GM19395 (cell line): ENCODE measurements at regions not wholly inside any gene's neighbourhood (a gene's known extent, or its start where the extent isn't known, plus 50 kb on each side); places are given as distances from the start of the nearest gene placed in this dataset.
"Not testable (repeated sequence)": the region's sequence is repeated elsewhere in the genome, so short reads cannot be mapped to it uniquely, and the experiment has no call there.

Experiments
- ATAC-seq: cut with Tn5 transposase; IDR thresholded peaks from one replicate; pipeline ENCODE4 v1.9.1; 2021; ENCODE audit warnings: mild to moderate bottlenecking, moderate library complexity; ENCODE audit not compliant: unreplicated experiment

DNA sequence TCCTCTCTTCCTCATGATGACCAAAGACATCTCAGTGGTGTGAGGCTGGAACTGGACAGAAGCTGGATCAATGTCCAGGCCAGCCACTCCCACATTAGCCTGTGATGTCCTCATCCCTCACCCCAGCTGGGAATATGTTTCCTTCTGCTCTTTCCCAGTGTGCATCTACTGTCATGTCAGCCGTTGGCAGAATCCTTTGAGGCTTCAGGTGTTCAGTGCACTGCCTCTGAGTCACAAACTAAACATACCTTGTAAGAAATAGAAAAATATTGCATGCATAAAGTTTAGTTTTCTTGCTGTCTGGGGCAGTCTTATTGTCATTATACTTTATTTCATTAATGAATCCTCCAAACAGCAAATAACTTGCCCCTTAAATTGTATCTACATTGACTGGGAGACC lies 161.6 kb upstream of the RASGRP1 start:
- ATAC-seq = no peak

DNA sequence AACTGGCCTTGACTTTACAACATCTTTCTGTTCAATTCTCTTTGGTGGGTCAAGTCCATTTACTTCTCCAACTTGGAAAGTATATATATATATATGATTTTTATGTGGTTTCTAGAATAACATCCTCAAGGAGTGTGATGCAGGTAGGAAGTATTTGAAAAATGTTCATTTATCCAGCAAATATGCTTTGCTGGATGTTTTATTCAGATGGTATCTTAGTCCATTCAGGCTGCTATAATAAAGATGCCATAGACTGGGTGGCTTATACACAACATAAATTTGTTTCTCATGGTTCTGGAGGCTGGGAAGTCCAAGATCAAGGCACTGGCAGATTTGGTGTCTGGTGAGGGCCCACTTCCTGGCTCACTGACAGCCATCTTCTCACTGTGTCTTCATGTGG lies 168.7 kb upstream of the RASGRP1 start:
- ATAC-seq = no peak

DNA sequence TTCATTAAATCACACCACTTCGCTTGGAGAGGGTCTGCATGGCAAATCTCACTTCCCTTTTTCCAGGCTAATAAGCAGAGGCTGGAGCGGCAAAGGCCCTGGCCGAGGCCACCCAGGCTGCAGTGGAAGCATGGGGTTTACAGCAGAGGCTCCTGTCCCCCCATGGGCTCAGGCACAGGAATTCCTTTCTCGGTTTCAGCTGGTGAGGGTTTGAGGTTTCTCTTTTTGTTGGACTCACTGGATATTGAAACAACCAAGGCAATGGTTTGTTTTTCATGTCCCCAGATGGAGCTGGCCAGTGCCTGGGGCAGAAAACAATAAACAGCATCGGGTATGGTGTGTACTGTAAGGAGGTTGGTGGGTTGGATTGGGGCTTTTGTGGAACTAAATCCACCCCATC lies 175.6 kb upstream of the RASGRP1 start:
- no peak for ATAC-seq

DNA sequence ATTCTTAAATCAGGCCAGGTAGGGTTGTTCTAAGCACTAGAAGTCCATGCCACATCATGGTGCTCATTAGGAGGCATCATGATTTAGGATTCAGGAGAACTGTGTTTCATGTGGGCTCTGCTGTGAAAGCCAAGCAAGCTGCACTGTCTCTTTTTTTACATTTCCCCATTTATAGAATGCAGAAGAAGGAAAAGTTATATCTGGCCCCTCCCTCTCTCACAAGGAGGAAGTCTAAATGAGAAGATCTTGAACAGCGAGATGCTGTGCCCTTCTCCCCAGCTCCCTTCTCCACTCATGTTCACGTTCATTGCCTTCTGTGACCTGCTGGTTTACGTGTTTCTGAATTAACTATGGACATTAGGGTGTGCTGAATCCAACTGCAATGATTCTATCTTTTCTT lies 178.5 kb upstream of the RASGRP1 start:
- no peak for ATAC-seq

DNA sequence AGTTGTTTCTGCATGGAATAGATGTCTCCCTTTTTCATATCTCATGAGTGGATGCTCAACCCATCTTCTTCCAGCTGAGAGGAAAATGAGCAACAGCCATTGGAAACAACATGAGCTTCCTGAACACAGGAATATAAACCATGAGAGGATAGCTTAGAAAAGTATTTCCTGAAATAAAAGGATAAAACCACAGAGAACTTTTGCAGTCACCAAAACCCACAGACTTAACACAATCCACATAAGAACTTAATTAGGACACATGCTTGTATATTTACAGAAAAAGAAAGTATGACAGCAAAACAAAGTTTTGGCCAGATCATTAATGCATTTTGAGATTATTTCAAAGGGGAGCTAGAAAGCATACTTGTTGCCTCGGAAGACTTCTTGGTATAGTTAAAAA lies 180.5 kb upstream of the RASGRP1 start:
- no peak for ATAC-seq

DNA sequence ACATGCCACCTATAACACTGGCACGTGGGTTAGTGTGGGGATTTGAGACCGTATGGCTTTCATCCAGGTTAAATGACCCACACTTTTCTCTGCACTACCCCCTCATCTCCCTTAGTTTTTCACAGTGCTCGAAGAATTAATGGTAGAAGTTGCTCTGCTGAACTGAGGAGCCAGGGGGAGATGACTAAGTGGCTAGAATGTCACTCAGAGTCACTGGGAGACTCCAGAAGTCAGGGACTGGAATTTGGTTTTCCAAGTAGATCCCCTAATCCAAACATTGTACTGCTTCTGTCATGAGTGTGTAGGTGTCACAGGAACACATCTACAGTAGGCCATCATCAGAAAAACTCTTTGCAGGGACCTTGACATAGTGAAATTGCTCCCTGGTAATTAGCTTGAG lies 181.0 kb upstream of the RASGRP1 start:
- no peak for ATAC-seq

DNA sequence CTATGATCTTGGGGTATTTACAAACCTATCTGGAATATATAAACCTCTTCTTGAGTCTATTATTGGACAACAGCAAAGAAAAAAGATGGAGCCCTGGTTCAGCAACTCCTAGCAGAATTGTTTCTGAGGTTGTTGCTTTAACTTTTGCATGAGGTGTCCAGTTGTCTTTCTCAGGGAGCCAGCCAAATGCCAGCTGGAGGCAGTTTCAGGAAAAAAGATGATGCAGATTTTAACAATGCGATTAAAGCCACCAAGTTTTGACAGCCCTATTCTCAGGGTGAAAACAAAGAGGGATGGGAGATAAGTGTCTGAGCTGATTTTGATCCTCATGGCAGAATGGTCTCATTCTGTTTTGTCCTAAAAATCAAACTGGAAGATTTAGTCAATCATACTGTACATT lies 181.6 kb upstream of the RASGRP1 start:
- no peak for ATAC-seq

DNA sequence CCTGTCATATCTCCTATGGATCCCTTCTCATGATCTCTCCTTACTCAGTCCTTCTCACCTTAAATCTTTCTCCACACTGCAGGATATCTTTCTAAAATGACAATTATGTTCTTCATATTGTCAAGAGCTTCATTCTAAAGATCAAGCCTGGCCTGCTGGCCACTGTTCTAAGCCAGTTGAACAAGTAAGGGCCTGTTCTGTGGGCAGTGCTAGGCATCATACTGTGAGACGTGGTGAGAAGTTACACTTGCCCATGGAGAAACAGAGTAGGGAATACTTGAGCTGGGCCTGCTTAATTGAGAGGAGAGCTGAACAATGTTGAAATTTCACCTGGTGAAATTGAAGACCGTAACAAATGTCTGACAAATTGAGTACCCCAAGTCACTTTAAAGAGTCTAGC lies 184.1 kb upstream of the RASGRP1 start:
- ATAC-seq = no peak

DNA sequence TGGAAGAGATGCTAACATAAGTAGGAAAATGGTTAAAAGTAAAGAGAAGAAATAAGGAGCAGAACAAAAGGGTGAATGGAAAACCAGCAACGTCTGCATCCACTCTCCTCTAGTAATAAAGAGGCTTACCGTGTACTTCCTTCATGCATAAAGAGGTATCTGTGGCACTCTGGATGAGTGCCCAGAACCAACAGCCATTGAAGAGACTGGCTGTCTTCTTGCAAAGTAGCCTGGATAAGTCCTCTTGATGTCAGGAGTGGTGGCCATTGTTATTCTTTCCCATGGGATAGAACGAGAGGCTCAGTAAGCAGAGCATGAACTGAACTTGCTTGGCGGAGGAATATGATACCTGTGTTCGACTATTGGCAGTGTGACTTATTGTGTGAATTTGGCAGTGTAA lies 186.2 kb upstream of the RASGRP1 start:
- ATAC-seq = no peak

DNA sequence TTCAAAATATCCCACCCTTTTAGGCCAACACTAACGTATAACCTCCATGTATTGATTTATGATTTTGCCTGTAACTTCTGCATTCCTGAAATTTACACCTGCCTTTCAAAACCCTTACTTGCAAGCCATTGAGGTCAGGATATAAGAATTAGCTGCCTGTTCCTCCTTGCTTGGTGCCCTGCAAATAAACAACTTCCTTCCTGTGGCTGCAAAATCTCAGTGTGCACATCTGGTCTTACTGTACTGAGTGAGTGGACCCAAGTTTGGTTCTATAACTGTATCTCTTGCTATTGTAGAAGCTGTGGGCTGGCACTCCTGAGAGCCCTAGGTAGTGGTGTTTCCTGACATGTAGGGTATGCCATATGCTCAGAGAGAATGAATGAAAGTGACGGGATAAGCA lies 191.1 kb upstream of the RASGRP1 start:
- ATAC-seq = no peak

DNA sequence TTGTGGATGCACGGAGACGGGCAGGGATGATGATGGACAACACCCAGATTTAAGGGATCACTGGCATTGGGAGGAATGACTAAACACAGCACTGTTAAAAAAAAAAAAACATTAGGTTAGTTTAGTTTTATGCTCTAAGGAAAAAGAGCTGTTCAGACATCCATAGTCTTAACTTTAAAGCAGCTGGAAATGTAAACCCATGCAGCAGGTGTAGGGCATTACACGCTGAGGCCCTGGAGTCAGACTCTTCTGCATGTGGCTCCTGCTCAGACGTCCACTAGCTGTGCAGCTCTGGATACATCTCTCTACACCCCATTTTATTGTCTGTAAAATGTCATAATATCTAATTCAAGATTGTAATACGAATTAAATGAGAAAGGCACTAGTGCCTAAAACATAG lies 191.8 kb upstream of the RASGRP1 start:
- no peak for ATAC-seq

DNA sequence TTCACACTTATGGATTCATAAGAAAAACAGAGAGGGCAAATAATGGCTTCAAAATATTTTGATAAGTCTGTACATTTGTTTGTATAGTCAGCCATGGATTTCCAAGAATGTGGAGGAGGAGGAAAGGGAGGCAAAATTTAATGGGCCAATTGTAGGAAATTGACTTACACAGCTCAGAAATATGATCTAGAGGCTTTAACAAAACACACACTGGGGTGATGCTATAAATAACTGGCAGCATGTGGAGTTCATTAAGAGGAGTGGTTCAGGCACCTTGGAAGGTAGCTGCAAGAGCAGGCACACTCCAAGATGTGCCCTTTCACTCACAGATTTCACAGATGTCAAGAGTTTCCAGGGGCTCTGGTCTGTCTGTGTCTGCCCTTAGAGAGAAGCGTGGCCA lies 193.4 kb upstream of the RASGRP1 start:
- ATAC-seq = no peak

DNA sequence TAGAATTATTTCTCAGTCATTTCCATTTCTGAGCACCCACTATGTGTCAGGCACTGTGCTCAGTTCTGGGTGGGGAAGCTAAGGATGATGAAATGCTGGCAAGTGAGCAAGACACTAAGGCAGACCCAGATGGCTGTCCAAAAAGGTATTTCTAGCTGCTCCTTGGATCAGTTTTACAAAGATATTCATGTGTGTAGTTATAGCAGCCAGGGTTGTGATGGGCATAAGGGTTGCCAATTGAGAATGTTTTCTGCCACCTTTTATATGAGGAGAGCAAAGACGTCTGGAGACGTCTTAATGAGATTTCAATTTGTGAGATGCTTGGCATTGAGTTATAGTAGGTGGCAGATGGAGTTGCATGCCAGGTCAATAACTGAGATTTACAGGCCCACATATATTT lies 197.1 kb upstream of the RASGRP1 start:
- ATAC-seq = no peak

DNA sequence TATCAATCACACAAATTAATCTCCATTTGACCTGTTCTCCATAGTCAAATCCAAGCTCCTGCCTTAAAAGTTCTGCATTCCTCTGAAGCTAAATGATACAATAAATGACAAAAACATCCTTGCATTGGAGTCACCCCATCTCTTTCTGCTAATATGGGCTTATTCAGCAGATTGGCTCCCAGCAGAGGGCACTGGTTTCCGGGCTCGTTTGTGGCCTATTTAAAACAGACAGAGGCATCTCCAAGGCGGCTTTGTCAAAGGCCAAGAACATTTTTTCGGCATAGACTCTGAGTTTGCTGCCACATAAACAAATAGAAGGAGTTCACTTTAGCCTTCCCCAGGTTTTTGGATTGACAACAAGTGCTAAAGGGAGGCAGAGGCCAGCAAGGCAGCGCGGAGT lies 204.4 kb upstream of the RASGRP1 start:
- ATAC-seq = no peak

DNA sequence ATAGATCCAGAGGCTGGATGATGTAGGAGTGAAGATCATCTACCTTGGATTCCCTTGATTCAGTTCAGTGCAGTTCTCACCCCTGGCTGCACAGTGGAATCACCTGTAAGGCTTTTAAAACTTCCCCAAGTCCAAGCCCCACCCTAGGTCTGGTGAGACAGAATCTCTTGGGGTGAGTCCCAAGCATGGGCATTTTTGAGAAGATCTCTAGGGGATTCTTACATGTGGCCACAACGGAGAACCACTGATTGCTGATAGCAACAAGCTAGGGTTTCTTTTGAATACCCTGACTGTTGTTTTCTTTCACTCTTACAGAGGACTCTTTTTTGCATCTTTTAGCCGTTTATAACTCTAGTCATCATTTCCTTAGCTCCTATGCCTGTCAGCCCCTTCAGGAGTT lies 204.9 kb upstream of the RASGRP1 start:
- ATAC-seq = no peak

DNA sequence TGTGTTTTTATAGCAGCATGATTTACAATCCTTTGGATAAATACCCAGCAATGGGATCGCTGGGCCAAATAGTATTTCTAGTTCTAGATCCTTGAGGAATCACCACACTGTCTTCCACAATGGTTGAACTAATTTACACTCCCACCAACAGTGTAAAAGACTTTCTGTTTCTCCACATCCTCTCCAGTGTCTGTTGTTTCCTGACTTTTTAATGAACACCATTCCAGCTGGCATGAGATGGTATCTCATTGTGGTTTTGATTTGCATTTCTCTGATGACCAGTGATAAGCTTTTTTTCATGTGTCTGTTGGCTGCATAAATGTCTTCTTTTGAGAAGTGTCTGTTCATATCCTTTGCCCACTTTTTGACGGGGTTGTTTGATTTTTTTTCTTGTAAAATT lies 209.5 kb upstream of the RASGRP1 start:
- ATAC-seq = not testable (repeated sequence)

DNA sequence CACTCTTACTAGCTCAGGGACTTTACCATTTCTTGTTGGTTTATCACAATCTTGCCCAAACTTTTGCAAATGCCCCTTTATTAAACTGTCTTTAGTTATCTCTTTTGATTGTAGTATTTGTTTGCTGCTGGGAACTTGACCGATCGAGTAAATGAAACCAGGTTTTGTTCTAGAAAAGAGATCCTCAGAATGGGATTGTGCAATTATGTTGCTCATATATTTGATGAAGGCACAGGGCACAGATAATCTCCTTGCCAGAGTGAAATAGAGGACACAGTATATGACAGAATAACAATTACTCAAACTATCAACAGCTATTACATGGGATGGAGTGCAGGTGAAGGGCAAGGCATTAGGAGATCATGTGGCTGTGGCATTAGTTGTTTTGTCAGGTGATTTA lies 216.6 kb upstream of the RASGRP1 start:
- ATAC-seq = no peak

DNA sequence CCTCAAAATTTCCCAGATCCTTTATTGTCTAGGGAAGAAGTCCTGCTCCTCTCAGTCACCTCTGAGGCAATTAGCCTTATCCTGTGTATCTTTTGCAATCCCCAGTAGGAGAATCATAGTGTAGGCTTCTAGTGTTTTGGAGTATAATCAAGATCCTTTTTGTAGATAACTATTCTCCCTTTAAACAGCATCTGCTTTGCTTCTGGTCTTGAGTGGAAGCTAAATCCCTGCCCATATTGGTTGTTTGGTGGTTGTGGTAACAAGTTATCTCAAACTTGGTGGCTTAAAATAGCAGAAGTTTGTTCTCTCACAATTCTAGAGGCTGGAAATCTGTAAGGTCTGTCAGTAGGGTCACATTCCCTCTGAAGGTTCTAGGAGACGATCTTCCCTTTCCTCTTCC lies 217.5 kb upstream of the RASGRP1 start:
- ATAC-seq = no peak

DNA sequence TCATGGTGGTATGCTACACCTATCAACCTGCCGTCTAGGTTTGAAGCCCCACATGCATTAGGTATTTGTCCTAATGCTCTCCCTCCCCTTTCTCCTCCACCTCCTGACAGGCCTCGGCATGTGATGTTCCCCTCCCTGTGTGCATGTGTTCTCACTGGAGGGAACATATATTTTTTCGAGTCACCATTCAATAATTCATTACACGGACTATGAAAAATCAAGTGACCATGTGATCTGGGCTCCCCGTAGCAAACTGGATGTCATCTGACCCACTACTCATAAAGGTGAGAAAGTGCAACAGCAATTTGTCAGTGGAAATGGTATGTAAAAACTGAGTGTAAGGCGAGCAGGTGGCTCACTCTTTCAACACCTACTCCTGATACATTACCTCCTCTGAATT lies 224.3 kb upstream of the RASGRP1 start:
- ATAC-seq = no peak

DNA sequence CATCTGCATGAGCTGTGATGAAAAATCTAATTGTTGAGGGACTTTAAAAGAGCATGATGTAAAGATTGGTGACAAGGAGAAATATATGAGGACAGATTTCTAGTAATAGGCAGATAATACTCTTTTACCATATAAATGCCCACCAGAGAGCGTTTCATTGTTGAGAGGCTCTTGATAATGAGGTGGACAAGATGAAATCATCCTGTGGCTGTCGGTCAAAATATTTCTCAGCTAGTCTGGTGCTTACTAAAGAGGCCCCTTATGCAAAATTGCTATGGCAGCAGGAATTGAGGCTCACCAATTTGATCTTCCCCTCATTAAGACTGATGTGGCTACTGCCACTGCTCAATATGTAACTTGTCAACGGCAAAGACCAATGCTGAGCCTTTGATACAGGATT lies 225.0 kb upstream of the RASGRP1 start:
- ATAC-seq = no peak

DNA sequence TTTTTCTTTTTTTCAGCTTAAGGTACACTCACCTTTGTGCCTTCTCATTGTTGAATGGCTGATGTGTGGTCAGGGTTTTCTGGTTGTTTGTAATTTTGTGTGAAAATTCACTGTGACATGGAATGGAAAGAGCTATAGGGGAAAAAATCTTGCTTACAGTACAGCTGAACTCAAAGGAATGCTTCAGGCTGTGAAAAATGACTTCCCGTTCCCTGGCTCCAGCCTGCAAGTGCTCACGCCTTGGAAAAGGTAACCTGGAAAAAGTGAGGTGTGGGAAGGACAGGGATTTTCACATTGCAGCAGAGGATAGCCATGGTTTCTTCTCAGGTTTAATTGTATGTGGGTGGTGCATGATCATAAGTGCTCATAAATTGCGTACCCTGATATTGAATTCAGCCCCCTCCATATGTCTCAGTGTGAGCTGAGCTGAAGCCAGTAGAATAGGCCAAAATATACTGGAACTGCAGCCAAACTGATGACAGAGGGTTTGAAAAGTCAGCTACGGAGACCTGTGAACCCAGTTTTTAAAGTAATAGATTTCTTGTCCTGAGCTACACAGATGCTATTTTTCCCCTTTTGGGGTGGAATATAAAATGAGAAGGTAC lies 228.7 kb upstream of the RASGRP1 start:
- no peak for ATAC-seq

DNA sequence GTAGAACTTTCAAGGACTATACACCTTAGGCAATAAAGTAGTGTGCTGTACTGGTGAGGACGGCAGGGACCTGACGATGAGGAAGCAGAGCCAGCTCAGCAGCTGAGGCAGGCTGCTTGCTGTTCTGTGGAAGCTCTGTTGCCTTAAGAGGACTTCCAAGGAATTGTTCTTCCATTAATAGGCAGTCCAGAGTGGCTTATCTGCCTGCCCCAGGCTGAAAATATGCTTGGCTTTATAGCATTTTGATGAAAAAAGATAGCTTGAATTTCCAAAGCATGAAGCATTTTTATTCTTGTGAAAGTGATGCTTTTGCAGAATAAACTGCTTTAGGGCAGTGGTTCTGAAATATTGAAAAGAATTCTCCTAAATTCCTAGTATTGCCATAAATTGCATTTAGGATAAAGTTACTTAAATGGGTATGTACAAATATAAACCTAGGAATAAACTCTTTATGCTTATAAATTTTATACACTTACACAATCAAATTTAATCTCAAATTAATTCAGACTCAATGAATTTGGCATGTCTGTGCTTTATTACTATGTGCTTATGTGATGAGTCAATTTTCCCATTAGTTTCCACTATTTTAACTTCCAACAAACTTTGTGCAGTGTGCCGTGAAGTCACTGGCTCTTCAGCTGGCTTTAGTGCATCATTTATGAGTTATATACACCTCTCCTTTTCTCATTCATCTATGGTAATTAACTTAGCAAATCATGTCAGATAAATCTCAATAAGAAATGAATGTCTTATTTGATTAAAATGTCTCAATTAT lies 231.0 kb upstream of the RASGRP1 start:
- ATAC-seq = no peak

DNA sequence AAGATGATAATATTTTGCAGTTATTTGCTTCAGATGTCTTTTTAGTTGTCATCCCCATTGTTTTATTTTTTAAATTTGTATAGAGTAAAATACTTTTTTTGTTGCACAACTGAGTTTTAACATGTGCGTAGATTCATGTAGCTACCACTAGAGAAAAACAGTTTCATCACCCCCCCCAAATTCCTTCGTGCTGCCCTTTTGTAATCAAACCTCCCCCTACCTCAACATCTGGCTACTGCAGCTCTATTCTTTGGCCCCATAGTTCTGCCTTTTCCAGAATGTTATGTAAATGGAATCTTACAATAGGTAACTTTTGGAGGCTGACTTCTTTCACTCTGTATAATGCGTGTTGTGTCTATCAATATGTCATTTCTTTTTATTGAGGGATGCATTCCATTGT lies 232.0 kb upstream of the RASGRP1 start:
- ATAC-seq = no peak
